ENCODE measurements at regions not wholly inside any gene's neighbourhood (a gene's known extent, or its start where the extent isn't known, plus 50 kb on each side); places are given as distances from the start of the nearest gene placed in this dataset.

DNA sequence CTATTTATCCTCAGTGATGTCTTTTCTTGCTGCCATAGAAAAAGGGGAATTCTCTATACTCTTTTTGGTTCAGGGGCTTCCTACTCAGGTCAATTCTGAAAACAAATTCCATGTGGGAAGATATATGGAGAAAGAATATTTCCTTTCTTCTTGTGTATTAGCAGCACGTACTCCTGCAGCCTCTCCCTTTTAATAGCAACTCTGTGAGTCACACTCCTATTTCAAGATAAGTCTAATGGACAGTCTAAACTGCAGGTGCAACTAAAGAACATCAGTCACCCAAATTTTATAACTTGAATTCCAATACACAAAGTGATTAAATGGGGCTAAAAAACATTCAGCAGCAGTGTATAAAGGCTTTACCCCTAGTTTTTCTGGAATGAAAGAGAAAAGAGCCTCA lies 942.2 kb downstream of the CNTNAP5 start:
- H4K20me1 ChIP-seq (ENCODE audit: insufficient read depth, low read length, poor library complexity, severe bottlenecking): no peaks in the 10 kb centered on the region
- no peaks in the 10 kb centered on the region for H3F3A ChIP-seq (ENCODE audit: low read depth)
- H3K27me3 ChIP-seq (ENCODE audit: insufficient read depth, low read length, poor library complexity, severe bottlenecking): no peaks in the 10 kb centered on the region
- no peak overlapping the region for H3K4me2 ChIP-seq (ENCODE audit: low read depth, low read length, poor library complexity, severe bottlenecking)
- H3K9me2 ChIP-seq (replicated peaks; ENCODE audit: low read depth, low read length): no peaks in the 10 kb centered on the region
- H3K4me1 ChIP-seq (ENCODE audit: insufficient read depth, low read length, poor library complexity, severe bottlenecking): no peaks in the 10 kb centered on the region
- no peaks in the 10 kb centered on the region for H3K79me2 ChIP-seq (ENCODE audit: insufficient read depth, low read length)
- no peak overlapping the region for H3K9ac ChIP-seq (ENCODE audit: low read depth, low read length, poor library complexity, severe bottlenecking)
- no peak for TF ChIP-seq EZH2phosphoT487 (IDR thresholded peaks at IDR 0.05; ENCODE audit: borderline replicate concordance)
- no peaks in the 10 kb centered on the region for H3K36me3 ChIP-seq (ENCODE audit: insufficient read depth, low read length)
- H3K4me3 ChIP-seq (ENCODE audit: low read length, poor library complexity, severe bottlenecking): no peak overlapping the region
- H3K9me3 ChIP-seq (ENCODE audit: insufficient read depth, low read depth, low read length): no peaks in the 10 kb centered on the region
- H2AFZ ChIP-seq (ENCODE audit: low read length): no peak overlapping the region

DNA sequence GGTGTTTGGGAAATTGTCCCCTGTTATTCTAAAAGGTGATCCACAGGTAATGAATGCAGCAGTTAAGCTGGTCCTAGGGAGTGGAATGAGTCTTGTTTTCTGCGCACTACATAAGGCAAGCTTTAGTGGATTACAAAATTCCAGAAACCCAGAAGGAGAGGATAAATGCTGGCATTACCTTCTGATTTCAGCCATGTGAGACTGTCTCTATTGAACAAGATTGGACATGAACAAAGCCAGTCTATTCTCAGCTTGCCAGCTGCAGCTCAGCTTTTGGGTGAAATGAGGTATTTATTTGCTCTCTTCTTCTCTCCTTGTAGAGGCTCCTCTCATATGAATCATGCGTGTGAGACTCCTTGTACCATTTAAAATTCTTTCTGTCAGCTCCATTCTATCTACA lies 944.9 kb downstream of the CNTNAP5 start:
- Histone ChIP-seq H3K79me2 (ENCODE audit: insufficient read depth, low read length) (no peaks in the 10 kb centered on the region), H3K36me3 (ENCODE audit: insufficient read depth, low read length) (no peaks in the 10 kb centered on the region), H3K4me3 (ENCODE audit: low read length, poor library complexity, severe bottlenecking) (no peak overlapping the region), H3K4me2 (ENCODE audit: low read depth, low read length, poor library complexity, severe bottlenecking) (no peak overlapping the region), H3F3A (ENCODE audit: low read depth) (no peaks in the 10 kb centered on the region), H3K27me3 (ENCODE audit: insufficient read depth, low read length, poor library complexity, severe bottlenecking) (no peaks in the 10 kb centered on the region), H3K9ac (ENCODE audit: low read depth, low read length, poor library complexity, severe bottlenecking) (no peak overlapping the region), H3K4me1 (ENCODE audit: insufficient read depth, low read length, poor library complexity, severe bottlenecking) (no peaks in the 10 kb centered on the region), H4K20me1 (ENCODE audit: insufficient read depth, low read length, poor library complexity, severe bottlenecking) (no peaks in the 10 kb centered on the region), H3K9me2 (replicated peaks; ENCODE audit: low read depth, low read length) (no peaks in the 10 kb centered on the region), H2AFZ (ENCODE audit: low read length) (no peak overlapping the region), H3K9me3 (ENCODE audit: insufficient read depth, low read depth, low read length) (no peaks in the 10 kb centered on the region)
- TF ChIP-seq EZH2phosphoT487 (IDR thresholded peaks at IDR 0.05; ENCODE audit: borderline replicate concordance): no peak
- TF ChIP-seq, protein P1, sequence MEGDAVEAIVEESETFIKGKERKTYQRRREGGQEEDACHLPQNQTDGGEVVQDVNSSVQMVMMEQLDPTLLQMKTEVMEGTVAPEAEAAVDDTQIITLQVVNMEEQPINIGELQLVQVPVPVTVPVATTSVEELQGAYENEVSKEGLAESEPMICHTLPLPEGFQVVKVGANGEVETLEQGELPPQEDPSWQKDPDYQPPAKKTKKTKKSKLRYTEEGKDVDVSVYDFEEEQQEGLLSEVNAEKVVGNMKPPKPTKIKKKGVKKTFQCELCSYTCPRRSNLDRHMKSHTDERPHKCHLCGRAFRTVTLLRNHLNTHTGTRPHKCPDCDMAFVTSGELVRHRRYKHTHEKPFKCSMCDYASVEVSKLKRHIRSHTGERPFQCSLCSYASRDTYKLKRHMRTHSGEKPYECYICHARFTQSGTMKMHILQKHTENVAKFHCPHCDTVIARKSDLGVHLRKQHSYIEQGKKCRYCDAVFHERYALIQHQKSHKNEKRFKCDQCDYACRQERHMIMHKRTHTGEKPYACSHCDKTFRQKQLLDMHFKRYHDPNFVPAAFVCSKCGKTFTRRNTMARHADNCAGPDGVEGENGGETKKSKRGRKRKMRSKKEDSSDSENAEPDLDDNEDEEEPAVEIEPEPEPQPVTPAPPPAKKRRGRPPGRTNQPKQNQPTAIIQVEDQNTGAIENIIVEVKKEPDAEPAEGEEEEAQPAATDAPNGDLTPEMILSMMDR (conservative IDR thresholded peaks at IDR 0.05; ENCODE audit: low read length): no peak

DNA sequence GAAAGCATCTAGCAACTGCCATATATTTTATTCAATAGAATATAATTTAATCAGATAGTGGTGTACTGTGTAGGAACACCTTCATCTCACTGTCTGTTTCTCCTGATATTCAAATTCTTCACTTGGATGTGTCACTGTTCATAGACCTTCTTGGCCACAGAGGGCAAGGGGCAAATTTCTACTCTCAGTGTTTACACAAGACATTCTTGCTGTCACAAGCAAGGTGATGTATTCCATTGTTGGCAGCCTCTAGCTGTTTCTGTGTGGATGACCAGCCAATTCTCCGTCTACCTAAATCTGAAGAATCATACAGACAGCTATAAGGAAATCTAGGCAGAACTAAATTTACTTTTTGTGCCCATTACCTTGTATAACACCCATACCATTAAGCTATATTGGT lies 948.3 kb downstream of the CNTNAP5 start:
- Histone ChIP-seq H3K27me3 (ENCODE audit: insufficient read depth, low read length, poor library complexity, severe bottlenecking) (no peaks in the 10 kb centered on the region), H3F3A (ENCODE audit: low read depth) (no peaks in the 10 kb centered on the region), H3K79me2 (ENCODE audit: insufficient read depth, low read length) (no peaks in the 10 kb centered on the region), H3K4me1 (ENCODE audit: insufficient read depth, low read length, poor library complexity, severe bottlenecking) (no peaks in the 10 kb centered on the region), H4K20me1 (ENCODE audit: insufficient read depth, low read length, poor library complexity, severe bottlenecking) (no peaks in the 10 kb centered on the region), H2AFZ (ENCODE audit: low read length) (no peak overlapping the region), H3K4me2 (ENCODE audit: low read depth, low read length, poor library complexity, severe bottlenecking) (no peak overlapping the region), H3K9me2 (replicated peaks; ENCODE audit: low read depth, low read length) (no peaks in the 10 kb centered on the region), H3K4me3 (ENCODE audit: low read length, poor library complexity, severe bottlenecking) (no peak overlapping the region), H3K9me3 (ENCODE audit: insufficient read depth, low read depth, low read length) (no peaks in the 10 kb centered on the region), H3K36me3 (ENCODE audit: insufficient read depth, low read length) (no peaks in the 10 kb centered on the region), H3K9ac (ENCODE audit: low read depth, low read length, poor library complexity, severe bottlenecking) (no peak overlapping the region)
- no peak for TF ChIP-seq EZH2phosphoT487 (IDR thresholded peaks at IDR 0.05; ENCODE audit: borderline replicate concordance)
- TF ChIP-seq, protein P1 (conservative IDR thresholded peaks at IDR 0.05; ENCODE audit: low read length): no peak

DNA sequence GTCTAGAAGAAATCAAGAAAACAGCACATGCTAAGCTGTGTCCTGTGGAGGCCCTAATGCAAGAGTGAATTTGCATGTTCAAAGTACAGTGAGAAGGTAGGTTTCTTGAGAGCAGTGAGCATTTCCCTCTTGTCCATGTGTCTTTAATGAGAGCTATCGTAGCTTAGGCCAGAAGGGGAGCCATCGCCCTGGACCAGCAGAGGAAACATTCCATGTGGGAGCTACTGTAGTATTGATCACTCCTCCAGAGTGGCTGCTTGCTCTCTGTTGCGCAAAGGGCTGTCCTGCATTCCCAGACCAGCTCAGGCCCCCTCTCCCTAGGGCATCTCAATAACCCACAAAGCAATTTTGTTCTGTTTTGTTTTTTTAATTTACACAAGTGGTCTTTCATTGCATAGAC lies 950.1 kb downstream of the CNTNAP5 start:
- TF ChIP-seq, protein P1 (conservative IDR thresholded peaks at IDR 0.05; ENCODE audit: low read length): no peak
- no peak for TF ChIP-seq EZH2phosphoT487 (IDR thresholded peaks at IDR 0.05; ENCODE audit: borderline replicate concordance)
- Histone ChIP-seq H3F3A (ENCODE audit: low read depth) (no peaks in the 10 kb centered on the region), H3K9ac (ENCODE audit: low read depth, low read length, poor library complexity, severe bottlenecking) (no peak overlapping the region), H3K79me2 (ENCODE audit: insufficient read depth, low read length) (no peaks in the 10 kb centered on the region), H3K36me3 (ENCODE audit: insufficient read depth, low read length) (no peaks in the 10 kb centered on the region), H3K4me1 (ENCODE audit: insufficient read depth, low read length, poor library complexity, severe bottlenecking) (no peaks in the 10 kb centered on the region), H2AFZ (ENCODE audit: low read length) (no peak overlapping the region), H3K4me2 (ENCODE audit: low read depth, low read length, poor library complexity, severe bottlenecking) (no peak overlapping the region), H3K27me3 (ENCODE audit: insufficient read depth, low read length, poor library complexity, severe bottlenecking) (no peaks in the 10 kb centered on the region), H3K9me3 (ENCODE audit: insufficient read depth, low read depth, low read length) (no peaks in the 10 kb centered on the region; the same call in 1 of the 2 replicates), H3K4me3 (ENCODE audit: low read length, poor library complexity, severe bottlenecking) (no peak overlapping the region), H3K9me2 (replicated peaks; ENCODE audit: low read depth, low read length) (no peaks in the 10 kb centered on the region), H4K20me1 (ENCODE audit: insufficient read depth, low read length, poor library complexity, severe bottlenecking) (no peaks in the 10 kb centered on the region)

Measured in Loucy (cell line).